Ovary (tissue), 3 donors: ENCODE measurements at regions not wholly inside any gene's neighbourhood (a gene's known extent, or its start where the extent isn't known, plus 50 kb on each side); places are given as distances from the start of the nearest gene placed in this dataset.

Experiments
- EP300 ChIP-seq: sonication (generic); formaldehyde crosslinking; IDR thresholded peaks from one replicate; pipeline ENCODE4 v1.6.1; 2017; ENCODE audit warnings: antibody characterized with exemption
- POLR2A ChIP-seq: fragments of 450-650 bp; IDR thresholded peaks from one replicate; pipeline ENCODE4 v1.6.1; 2017; ENCODE audit warnings: antibody characterized with exemption, mild to moderate bottlenecking, moderate library complexity
- TF ChIP-seq, protein P1 (sequence below), 3 donors: fragments of 450-650 bp in 2 of 3; fragments of 200-600 bp in 1 of 3; IDR thresholded peaks; one replicate each; pipeline versions ENCODE4 v1.5.1 to v1.8.0; 2016 to 2022; ENCODE audit warnings: antibody characterized with exemption in 3 of 3, mild to moderate bottlenecking in 1 of 3
- donor health status: DM: no; HTN: no; CAD: no.

- TF ChIP-seq POLR2A (no peak), EP300 (no peak)
- TF ChIP-seq, protein P1, sequence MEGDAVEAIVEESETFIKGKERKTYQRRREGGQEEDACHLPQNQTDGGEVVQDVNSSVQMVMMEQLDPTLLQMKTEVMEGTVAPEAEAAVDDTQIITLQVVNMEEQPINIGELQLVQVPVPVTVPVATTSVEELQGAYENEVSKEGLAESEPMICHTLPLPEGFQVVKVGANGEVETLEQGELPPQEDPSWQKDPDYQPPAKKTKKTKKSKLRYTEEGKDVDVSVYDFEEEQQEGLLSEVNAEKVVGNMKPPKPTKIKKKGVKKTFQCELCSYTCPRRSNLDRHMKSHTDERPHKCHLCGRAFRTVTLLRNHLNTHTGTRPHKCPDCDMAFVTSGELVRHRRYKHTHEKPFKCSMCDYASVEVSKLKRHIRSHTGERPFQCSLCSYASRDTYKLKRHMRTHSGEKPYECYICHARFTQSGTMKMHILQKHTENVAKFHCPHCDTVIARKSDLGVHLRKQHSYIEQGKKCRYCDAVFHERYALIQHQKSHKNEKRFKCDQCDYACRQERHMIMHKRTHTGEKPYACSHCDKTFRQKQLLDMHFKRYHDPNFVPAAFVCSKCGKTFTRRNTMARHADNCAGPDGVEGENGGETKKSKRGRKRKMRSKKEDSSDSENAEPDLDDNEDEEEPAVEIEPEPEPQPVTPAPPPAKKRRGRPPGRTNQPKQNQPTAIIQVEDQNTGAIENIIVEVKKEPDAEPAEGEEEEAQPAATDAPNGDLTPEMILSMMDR (IDR thresholded peaks at IDR 0.05) = no peak
Measured at GRCh38 chr11:27949951-27950738, 157.8 kb downstream of the KIF18A start.
